A204.1 (cell line): ENCODE measurements at regions not wholly inside any gene's neighbourhood (a gene's known extent, or its start where the extent isn't known, plus 50 kb on each side); places are given as distances from the start of the nearest gene placed in this dataset.
"Not testable (repeated sequence)": the region's sequence is repeated elsewhere in the genome, so short reads cannot be mapped to it uniquely, and the experiment has no call there.

Experiments
- FAIRE-seq: peaks from 2 replicates; lab custom pipeline; 2012; peaks lifted over from hg19 to GRCh38; lab: Jason Lieb, UNC

DNA sequence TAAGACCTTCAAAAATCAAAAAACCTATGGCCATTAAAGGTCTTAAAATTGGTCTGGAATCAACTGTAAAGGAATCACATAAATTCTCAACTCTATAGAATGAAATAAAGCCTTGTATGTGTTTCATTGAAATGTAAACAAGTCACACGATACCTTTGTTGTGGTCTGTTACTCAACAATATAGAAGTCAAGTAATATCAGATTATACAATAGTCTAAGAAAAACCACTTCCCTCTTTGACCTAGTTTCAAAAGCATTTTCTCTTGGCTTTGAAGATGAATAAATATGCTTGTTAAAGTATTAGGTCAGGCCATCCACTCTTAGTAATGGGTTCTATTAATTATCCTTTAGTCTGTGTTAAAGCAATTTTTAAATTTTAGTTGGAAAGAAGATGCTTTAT lies 79.8 kb upstream of the DIO2 start:
- no peak for FAIRE-seq

DNA sequence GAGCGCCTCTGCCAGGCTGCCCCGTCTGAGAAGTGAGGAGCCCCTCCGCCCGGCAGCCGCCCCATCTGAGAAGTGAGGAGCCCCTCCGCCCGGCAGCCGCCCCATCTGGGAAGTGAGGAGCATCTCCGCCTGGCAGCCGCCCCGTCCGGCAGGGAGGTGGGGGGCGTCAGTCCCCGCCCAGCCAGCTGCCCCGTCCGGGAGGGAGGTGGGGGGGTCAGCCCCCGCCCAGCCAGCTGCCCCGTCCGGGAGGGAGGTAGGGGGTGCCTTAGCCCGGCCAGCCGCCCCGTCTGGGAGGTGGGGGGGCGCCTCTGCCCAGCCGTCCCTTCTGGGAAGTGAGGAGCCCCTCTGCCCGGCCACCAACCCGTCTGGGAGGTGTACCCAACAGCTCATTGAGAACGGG lies 75.4 kb upstream of the DIO2 start:
- FAIRE-seq, result not testable (repeated sequence)

DNA sequence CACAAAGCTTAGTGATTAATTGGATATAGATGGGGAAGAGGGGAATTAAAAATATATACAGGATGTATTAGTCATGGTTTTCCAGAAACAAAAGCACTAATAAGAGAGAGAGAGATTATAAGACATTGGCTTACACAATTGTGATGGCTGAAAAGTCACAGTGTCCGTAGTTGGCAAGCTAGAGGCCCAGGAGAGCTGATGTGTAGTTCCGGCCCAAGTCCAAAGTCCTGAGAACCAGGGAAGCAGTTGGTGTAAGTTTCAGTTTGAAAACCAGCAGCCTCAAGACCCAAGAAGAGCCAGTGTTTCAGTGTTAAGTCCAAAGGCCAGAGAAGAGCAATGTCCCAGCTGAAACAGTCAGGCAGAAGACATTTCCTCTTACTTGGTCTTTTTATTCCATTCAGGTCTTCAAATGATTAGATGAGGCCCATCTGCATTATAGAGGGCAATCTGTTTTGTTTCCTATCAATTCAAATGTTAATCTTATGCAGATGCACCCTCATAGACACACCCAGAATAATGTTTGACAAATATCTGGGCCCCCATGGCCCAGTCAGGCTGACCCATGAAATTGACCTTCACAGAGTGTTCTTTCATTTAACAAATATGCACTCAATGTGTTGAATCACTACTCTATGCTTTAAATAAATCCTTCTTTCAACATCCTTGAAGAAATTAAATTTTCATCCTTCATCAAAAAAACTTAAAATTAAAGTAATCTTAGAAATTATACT lies 67.2 kb upstream of the DIO2 start:
- FAIRE-seq, result no peak

DNA sequence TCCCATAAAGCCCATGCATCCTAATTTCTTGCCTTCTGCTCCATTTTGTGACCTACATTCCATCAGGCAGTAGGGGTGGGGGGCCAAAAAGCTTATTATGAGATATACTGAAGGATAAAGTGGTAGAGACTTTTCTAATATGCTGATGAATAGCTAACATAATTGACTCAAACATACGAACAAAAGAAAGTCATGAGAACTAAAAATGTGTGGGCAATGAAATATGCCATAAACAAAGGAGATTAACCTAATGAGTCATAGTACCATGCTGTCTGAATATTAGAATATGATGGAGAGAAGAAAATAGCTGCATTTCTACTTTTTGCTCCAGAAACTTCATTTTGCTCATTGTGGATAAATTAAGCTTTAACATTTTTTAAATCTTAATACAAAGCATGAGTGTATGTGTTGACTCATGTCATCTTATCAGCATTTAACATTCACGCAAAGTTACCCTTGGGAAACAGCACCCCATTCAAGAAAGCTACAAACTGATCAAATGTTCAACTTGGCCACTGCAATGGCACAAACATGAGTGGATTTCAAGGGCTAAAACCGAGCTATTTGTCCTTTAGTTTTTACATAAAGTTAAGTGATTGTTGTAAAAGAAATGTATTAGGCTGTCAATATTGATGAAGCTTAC lies 64.0 kb upstream of the DIO2 start:
- FAIRE-seq, result no peak

DNA sequence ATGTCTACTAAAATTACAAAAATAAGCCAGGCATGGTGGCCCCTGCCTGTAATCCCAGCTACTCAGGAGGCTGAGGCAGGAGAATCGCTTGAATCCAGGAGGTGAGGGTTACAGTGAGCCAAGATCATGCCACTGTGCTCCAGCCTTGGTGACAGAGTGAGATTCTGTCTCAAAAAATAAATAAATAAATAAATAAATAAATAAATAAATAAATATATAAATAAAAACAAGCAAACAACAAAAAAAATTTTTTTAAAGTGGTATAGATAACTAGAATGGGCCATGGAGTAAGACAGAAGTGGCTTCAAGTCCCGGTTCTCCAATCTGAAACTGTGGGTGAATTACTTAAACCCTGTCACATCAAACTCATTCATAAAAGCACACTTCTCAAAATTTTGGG lies 63.0 kb upstream of the DIO2 start:
- not testable (repeated sequence) for FAIRE-seq

DNA sequence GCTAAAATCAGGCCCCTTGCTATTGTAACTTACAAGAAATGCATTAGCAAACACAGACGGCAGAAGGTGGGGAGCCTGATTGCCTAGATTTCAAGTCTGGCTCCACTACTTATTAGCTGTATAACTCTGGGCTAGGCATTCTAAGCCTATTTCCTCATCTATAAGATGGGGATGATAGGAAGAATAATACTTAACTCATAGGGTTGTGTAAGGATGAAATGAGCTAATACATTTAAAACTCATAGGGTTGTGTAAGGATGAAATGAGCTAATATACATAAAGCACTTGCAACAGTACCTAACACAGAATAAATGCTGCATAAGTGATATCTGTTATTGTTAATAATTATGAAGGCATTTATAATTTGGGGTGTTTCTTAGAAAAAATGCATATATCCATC lies 60.1 kb upstream of the DIO2 start:
- FAIRE-seq, result no peak

DNA sequence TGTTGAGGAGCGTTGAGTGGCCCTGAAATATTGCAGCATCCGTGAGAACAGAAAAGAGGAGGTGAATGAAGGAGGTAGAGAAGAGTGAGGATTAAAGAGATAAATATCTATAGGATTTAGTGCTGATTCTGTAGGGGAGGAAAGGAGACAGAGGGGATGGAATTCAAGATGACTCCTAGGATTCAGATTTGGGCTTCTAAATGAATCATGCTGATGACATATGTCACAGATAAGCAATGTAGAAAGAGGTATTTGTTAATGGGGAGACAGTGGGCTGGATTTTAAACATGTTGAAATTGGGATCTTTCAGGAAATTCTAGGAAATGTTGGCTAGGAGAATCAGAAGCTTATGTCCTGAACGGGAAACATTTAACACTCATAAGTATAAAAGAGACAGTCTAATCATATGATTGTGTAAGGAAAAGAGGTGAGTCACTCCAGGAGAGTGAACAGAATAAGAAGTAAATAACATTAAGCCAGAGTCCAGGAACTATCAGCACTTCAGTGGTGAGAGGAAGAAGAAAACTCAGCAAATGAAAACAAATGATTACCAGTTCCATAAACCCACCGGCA lies 58.1 kb upstream of the DIO2 start:
- FAIRE-seq, result no peak

DNA sequence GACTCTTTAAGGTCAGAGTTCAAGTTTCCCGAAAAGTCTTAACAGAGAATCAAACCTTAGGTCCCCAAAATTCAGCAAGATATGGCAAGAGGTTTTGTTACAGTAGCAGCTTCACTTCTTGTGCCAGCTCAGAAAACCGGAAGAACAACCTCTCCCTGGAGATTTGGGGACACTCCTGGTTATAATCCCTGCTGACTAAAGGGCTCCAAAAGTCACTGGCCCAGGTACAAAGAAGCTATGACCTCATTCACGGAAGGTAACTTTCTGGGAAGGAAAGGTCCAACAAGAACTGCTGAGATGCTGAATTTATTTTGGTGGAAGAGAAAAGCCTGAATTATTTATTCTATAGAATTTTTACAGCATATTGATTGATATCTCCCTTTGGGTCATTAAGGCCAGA lies 55.6 kb upstream of the DIO2 start:
- FAIRE-seq, result no peak

DNA sequence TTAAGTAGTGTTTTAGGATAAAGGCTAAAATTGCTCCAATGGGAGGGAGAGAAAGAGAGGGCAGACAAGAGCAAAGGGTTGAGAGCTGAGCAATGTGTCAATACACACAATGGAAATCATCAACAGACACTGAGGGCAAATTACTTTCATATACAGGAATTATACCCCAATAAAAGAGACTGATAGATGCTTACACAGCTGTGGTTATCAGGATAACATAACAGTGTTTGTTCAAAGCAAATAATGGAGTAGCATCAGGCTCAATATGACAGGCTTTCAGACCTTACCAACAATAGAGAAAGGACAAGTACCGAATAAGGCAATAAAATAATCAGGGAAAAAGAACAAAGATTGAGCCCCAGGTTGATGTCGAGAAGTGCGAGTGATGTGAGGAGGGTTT lies 53.4 kb upstream of the DIO2 start:
- no peak for FAIRE-seq
